ENCODE measurements at regions not wholly inside any gene's neighbourhood (a gene's known extent, or its start where the extent isn't known, plus 50 kb on each side); places are given as distances from the start of the nearest gene placed in this dataset.
"Not testable (repeated sequence)": the region's sequence is repeated elsewhere in the genome, so short reads cannot be mapped to it uniquely, and the experiment has no call there.

DNA sequence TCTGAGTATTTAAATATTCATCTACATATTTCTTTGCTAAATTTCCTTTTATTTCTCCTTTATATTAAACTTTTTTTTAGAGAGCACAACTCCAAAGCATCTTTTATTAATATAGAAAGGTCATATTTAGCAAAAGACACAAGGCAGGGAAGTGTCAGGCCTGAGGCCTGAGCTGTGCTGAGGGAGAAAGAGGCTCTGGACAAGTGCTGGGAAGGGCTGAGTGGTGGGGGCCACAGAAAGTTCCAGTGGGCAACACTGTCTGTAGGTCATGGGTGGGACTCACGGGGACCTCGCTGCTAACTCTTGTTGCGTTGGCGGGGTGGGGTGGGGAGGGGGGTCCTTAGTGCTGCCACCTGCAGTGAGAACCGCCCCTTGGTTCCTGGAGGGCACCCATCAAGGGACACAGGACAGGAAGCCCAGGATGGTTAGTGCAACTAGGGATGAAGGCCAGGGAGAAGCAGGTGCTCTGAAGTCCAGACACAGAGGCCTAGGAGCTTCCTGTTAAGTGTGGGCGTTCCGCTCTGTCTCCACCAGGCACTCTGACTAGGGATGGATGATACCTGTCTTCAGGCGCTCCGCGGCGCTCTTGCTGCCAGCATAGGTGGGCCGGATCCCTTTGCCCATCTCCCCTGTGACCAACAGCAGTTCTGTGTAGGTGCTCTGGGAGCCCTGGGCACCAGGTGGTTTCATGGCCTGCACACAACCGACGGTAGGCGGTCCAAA, 1510.5 kb downstream of the FOXD4L5 start:
- TF ChIP-seq, protein P1, sequence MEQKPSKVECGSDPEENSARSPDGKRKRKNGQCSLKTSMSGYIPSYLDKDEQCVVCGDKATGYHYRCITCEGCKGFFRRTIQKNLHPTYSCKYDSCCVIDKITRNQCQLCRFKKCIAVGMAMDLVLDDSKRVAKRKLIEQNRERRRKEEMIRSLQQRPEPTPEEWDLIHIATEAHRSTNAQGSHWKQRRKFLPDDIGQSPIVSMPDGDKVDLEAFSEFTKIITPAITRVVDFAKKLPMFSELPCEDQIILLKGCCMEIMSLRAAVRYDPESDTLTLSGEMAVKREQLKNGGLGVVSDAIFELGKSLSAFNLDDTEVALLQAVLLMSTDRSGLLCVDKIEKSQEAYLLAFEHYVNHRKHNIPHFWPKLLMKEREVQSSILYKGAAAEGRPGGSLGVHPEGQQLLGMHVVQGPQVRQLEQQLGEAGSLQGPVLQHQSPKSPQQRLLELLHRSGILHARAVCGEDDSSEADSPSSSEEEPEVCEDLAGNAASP (IDR thresholded peaks at IDR 0.05) = not testable (repeated sequence)
- not testable (repeated sequence) for TF ChIP-seq PTTG1 (tag; IDR thresholded peaks at IDR 0.05; ENCODE audit: low read depth); MYC (IDR thresholded peaks at IDR 0.05; ENCODE audit: low read depth, low read length); MYC (CRISPR knock-in tag; IDR thresholded peaks at IDR 0.05; ENCODE audit: borderline replicate concordance, low read depth); ZBTB40 (IDR thresholded peaks at IDR 0.05); ZBTB40 (CRISPR knock-in tag; IDR thresholded peaks at IDR 0.05); JUND (IDR thresholded peaks at IDR 0.05; ENCODE audit: borderline replicate concordance, low read depth, low read length); JUND (tag; IDR thresholded peaks at IDR 0.05; ENCODE audit: borderline replicate concordance, low read depth, low read length); CHD2 (IDR thresholded peaks at IDR 0.05; ENCODE audit: low read depth, low read length); TSHZ1 (CRISPR knock-in tag; IDR thresholded peaks at IDR 0.05); ZNF830 (CRISPR knock-in tag; IDR thresholded peaks at IDR 0.05); CCNT2 (IDR thresholded peaks at IDR 0.05; ENCODE audit: borderline replicate concordance, extremely low read depth, insufficient read length, low read depth, low read length); POLR2A (conservative IDR thresholded peaks at IDR 0.05); CHD4 (IDR thresholded peaks at IDR 0.05; ENCODE audit: insufficient read depth, insufficient replicate concordance, low read depth, low read length, poor library complexity, severe bottlenecking); CTBP1 (IDR thresholded peaks at IDR 0.05; ENCODE audit: borderline replicate concordance); EGR1 (conservative IDR thresholded peaks at IDR 0.05)
- TF ChIP-seq, protein P2, sequence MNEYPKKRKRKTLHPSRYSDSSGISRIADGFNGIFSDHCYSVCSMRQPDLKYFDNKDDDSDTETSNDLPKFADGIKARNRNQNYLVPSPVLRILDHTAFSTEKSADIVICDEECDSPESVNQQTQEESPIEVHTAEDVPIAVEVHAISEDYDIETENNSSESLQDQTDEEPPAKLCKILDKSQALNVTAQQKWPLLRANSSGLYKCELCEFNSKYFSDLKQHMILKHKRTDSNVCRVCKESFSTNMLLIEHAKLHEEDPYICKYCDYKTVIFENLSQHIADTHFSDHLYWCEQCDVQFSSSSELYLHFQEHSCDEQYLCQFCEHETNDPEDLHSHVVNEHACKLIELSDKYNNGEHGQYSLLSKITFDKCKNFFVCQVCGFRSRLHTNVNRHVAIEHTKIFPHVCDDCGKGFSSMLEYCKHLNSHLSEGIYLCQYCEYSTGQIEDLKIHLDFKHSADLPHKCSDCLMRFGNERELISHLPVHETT (CRISPR knock-in tag; conservative IDR thresholded peaks at IDR 0.05 in 1 of 2, IDR thresholded peaks at IDR 0.05 in 1 of 2) = not testable (repeated sequence)
